ENCODE measurements at regions not wholly inside any gene's neighbourhood (a gene's known extent, or its start where the extent isn't known, plus 50 kb on each side); places are given as distances from the start of the nearest gene placed in this dataset.
A peak's percentile ranks its signal among the peaks of the same experiment; 100 is the strongest.
"Not testable (repeated sequence)": the region's sequence is repeated elsewhere in the genome, so short reads cannot be mapped to it uniquely, and the experiment has no call there.

DNA sequence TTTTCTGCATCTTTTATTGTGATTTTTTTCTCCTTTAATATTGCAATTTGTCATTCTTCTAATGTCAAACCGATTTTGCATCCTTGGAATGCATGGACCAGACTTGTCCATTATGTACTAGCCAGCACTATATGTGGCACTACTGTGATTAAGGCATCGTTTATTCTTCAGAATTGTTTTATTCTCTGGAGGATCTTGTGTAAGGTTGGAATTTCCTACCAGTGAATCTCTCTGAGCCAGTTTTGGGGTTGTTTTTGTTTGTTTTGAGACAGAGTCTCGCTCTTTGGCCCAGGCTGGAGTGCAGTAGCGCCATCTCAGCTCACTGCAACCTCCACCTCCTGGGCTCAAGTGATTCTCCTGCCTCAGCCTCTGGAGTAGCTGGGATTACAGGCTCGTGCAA, 58.5 kb downstream of the IGLL5 start:
- ATAC-seq (no peak), DNase-seq (ENCODE audit: low spot score) (no peak)

DNA sequence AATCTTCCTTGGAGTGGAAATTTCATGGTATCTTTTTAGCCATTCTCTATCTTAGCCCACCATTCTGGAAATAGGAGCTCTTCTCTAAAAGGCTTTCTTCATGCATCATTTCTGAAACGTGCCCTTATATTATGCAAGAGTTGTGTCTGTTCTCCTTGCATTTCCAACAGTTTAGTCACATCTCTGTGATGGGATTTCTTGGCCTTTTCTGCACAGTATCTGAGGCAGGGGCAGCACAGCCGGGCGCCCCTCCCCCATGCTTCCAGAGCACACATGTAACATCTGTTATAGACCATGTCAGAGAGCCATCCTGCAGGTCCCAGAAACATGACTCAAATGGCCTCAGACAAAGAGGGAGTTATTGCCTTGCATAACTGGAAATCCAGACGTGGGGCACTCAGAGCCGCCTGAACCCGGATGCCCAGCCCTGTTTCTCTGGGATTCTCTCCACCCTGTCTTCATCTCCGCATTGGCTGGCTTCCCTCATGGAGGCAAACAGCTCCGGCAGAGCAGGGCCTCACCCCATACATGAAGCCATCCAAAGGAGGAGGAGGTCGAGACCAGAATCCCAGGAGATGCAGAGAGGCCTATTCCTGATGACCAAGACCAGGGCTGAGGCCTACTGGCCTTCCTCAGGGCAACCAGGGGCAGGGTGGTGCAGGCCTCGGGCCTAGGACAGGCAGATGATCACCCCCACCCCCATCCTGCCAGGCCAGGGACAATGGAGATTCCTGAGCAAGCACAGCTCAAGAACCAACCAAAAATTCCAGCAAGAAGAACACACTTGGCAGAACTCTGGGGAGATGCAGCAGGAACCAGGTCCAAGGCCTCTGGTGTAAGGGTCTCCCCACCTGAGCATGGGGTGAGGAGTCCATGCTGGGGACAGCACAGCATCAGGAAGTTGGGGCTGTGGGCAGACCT, 61.3 kb downstream of the IGLL5 start:
- ATAC-seq (no peak), DNase-seq (ENCODE audit: low spot score) (peak; percentile 33)

DNA sequence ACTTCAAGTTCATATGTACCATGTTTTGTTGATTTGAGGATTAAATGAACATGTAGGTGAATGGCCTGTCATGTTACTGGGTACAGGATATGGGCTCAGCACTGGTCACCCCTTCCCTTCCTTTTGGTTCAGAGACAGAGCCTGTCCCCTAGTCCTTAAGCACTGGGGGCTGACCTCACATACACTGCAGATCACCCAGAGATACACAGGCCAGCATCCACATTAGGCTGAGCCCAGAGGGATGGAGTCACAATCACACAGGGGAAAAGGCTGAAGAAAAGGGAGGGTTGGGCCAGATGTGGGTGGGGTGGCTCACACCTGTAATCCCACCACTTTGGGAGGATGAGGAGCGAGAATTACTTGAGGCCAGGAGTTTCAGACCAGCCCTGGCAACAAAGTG, 62.3 kb downstream of the IGLL5 start:
- ATAC-seq (no peak), DNase-seq (ENCODE audit: low spot score) (no peak)

DNA sequence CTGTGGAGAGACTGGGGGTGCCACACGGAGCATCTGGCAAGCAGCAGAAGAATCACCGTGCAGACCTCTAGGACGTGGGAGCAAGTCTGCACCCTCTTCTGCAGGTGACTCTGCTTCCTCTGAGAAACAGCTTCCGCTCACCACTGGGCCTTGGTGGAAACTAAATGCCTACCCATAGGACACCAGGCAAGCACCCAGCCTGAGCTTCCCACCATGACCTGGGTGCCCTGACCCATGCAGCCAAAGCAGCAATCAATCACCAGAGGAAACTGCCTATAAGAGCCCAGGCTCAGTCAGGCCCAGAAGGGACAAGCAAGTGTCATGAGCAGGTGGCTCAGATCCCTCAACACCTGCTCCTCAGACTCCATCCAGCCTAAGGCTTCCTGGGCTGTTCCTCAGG, 63.4 kb downstream of the IGLL5 start:
- no peak for ATAC-seq
- DNase-seq (ENCODE audit: low spot score), result no peak

DNA sequence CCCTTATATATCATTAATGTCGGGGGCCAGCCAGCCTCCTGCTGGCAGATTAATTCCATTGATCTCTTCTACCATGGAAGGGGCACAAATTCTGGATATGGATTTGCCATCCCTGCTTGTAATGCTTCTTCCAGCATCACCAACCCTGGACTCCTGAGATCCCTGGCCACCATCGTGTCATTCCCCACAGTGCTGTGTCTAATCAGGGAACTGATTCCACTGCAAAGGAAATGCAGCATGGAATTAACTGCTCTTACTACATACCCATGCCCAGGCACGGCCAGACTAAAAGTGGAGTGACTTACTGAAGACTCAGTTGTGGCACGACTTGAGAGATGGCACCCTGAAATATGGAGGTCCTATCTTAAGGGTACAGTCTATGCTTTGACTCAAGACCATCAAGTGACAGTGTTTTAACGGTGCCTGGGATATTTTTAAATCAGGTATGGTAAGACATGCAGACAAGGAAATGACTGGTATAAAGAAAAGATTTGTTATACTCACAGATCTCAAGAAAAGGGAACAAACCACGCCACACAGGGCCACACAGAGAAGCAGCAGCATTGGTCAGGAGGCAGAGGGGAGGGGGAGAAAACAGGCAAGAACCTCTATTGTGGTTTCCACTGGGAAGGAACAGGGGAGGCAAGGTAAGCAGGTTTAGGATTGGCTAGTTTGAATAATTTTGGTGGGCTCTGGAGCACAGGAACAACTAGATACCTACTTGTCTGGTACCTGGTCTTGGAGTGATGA, 65.1 kb downstream of the IGLL5 start:
- ATAC-seq, result no peak
- no peak for DNase-seq (ENCODE audit: low spot score)

DNA sequence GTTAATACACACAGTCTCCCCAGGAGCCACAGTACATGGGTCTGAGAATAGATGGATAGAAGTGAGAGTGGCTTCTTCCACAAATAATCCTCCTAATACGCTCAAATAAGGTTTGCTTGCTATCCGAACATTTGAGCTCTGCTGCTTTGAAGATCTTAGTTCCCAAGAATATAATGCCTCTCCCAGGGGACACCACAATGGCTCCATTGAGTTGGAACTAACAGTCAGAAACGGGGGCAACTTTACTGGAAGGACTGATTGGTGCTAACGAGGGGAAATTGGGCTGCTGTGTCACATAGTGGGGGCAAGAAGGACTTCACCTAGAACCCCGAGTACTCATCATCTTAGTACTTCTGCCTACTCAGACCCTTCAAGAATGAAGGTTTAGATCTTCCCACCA, 66.2 kb downstream of the IGLL5 start:
- no peak for ATAC-seq
- DNase-seq (ENCODE audit: low spot score), result no peak

DNA sequence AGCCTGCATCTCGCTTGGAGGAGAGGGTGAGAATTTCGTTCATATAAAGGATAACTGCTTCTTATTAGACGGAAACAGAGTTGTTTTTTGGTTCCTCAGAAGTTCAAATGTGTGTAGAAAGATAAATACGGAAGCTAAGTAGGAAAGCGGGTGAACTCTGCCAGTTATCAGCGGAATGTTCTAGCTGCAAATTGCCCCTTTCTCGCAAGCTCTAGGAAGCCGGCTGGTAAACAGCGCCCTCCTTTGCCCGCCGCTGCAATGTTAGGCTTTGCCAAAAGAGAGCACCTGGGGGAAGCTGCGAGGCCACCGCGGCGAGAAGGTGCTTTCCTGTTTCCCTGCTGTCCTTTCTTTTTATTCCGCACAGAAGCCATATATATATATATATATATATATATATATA, 67.0 kb downstream of the IGLL5 start:
- ATAC-seq (no peak), DNase-seq (ENCODE audit: low spot score) (no peak)

DNA sequence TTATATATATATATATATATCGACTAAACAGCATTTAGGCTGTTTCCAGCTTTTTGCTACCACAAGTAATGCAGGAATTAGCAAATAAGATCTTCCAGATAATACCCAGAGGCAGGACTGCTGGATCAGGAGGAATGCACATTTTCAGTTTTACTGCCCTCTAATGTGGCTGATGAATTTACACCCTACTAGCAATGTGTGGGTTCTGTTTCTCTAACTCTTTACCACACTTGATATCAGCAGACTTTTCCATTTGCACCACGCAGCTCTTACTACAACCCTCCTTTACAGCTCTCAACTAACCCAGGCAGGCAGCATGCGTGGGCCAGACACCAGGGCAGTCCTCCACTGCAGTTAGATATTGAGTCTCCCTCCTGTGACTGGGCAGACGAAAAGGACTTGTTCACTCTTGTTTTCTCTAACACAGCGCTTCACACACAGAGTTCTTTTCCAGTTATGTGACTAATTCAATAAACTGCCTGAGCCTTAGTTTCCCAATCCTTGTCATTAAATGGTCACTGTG, 67.7 kb downstream of the IGLL5 start:
- no peak for ATAC-seq
- DNase-seq (ENCODE audit: low spot score), result no peak

DNA sequence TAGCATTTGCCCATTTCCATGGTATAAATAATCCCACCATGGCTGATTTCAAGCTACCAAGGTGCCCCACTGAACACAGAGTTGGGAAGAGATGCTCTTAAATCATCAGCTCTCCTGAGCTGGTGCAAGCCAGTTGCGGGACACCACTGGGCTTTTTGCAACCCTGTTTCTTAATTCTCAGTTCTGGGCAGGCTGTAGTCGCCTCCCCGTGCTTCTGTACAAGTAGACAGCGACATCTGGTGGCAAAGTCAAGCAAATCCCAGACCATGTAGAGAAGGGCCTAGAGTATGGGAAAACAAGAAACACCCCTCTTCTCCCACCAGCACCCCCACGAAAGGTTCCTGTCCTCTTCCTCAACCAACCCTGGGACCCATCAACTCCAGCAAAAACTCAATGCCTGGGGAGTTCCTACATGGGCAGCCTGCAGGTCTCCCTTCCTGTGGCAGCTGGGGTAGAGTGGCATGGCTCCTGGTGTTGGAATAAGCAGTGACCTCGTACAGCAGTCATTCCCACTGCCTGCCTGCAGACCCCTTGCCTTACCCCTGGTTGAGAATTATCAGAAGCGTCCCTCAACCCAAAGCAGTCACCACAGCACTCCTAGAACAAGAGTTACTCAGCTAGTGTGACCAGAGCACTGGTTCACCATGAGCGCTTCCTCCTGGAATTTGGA, 68.4 kb downstream of the IGLL5 start:
- DNase-seq (ENCODE audit: low spot score), result peak; percentile 63

DNA sequence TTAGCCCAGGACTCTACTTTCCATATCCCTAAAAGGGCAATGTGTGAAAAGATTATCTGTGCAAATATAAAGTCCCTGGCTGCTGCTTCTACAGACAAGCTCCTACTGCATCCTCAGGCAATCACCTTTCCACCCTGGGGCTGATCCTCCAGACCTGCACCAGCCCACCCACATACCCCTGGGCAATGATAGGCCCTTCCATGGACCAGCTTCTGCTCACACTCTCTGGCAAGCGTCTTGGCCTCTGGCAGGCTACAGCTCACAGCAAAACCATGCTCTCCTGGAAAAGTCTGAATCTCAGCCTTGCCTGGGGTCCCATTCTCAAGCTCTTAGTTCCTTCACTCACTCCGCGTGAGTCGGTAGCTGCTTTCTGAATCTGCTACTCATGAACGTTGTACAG, 69.5 kb downstream of the IGLL5 start:
- DNase-seq (ENCODE audit: low spot score), result no peak
- no peak for ATAC-seq

More for the DNA sequence above, 68.4 kb downstream of the IGLL5 start:
- peak; percentile 85 for ATAC-seq

DNA sequence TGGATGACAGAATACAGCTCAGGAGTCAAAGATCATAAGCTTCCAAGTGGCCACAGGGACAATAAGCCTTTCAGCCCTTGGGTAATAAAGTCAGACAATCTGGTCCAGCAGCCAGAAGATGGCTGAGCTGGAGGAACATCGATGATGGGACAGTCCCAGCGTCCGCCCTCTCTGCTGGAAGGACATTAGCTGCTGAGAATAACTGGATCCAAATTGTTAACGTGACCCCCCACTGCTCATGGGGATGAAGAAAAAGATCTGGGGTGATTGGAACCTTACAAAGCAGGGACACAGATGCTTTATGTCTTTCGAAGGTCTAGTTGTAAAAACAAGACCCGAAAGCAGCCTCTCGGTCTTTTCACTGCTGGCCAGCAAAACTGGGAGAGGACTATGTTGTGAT, 71.0 kb downstream of the IGLL5 start:
- ATAC-seq, result no peak
- DNase-seq (ENCODE audit: low spot score), result no peak

DNA sequence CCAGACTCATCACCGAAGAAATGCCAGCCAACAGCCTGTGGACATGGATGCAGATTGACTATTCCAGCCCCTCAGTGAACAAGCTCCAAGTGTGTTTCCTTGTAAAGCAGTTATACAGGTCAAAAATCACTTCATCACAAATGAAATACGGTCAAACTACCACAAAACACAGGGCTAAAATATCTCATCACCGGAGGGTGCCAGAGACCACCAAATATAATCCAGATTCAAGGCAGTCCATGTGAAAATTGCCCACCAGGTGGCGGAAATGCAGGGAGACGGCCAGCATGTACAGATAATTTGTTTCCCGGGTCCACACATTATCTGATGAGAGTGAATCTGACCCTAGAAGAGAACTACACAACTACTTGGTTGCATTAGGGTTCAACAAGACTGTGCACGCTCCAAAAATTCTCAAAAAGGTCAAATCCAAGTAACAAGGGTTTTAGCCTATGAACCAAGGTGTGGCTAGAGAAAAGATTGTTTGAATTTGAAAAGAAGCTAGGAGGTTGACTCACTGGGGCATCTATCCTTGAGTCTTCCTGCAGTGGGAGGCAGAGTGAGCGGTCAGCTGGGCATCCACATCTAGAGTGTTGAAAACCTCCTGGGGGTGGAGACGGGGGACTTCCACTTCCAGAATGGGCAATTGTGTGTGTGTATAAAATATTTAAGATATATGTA, 71.7 kb downstream of the IGLL5 start:
- DNase-seq (ENCODE audit: low spot score) (peak; percentile 79), ATAC-seq (peak; percentile 84)

DNA sequence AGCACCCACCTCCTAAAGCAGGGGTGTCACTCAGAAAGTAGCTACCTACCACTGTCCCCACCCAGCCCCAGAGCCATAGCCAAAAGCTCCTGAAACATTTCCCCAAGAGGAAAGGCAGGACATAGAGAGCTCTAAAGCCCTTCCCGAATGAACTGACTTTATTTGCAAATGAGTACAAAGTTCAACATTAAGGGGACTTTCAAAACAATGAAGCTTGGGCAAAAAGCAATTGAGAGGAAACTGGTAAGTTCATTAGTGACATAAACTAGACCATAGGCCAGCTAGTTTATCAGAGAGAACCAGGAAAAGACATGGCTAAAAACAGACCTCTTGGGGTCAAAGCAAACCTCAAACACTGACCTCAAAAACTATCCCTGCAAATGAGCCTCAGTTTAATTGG, 72.7 kb downstream of the IGLL5 start:
- DNase-seq (ENCODE audit: low spot score), result no peak
- ATAC-seq, result peak; percentile 70

DNA sequence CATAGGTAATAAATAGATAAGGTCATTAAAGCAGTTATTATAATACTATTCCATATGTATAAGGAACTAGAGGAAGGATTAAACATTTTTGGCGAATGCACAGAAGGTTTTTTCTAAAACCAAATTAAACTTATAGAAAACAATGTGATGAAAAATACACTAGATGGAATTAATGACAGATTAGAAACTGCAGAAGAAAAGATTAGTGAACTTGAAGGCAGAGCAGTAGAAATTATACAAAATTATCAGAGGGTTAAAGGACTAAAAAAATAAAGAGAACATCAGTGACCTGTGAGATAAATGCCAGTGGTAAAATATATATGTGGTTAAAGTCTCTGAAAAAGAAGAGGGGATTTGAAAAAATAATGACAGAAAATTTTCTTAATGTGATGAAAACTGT, 74.0 kb downstream of the IGLL5 start:
- DNase-seq (ENCODE audit: low spot score), result no peak
- ATAC-seq, result no peak

DNA sequence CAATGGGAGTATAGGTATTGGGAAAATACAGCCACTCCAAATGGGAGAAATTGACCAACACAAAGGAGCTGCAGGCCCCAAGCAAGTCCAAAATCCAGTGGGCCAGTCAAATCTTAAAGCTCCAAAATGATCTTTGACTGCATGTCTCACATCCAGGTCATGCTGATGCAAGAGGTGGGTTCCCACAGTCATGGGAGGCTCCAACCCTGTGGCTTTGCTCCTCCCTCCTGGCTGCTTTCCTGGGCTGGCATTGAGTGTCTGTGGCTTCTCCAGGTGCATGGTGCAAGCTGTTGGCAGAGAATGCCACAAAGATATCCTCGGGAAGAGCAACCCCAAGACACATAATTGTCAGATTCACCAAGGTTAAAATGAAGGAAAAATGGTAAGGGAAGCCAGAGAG, 80.8 kb downstream of the IGLL5 start:
- DNase-seq (ENCODE audit: low spot score), result peak; percentile 95
- ATAC-seq, result peak; percentile 100

DNA sequence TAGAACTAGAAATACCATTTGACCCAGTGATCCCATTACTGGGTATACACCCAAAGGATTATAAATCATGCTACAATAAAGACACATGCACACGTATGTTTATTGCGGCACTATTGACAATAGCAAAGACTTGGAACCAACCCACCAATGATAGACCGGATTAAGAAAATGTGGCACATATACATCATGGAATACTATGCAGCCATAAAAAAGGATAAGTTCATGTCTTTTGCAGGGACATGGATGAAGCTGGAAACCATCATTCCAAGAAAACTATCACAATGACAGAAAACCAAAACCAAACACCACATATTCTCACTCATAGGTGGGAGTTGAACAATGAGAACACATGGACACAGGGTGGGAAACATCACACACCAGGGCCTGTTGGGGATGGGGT, 85.0 kb downstream of the IGLL5 start:
- DNase-seq (ENCODE audit: low spot score); ATAC-seq: not testable (repeated sequence)

DNA sequence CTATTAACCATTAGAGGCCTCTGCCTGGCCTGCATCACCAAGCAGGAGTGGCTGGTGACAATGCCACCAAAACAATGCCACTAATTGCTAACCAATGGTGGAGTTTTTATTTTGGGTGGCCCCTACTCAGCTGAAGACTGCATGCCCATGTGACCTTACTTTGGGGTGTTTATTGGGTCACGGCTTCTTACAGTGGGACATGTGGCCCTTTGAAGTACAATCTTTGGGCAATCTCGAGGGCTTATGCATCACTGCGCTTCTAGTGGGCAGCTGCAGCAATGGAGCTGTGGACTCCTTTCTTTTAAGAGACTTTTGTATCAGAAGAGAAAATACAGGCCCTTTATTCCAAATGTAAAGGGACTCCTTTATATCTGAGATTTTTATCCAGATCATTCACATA, 85.7 kb downstream of the IGLL5 start:
- ATAC-seq (no peak), DNase-seq (ENCODE audit: low spot score) (no peak)

DNA sequence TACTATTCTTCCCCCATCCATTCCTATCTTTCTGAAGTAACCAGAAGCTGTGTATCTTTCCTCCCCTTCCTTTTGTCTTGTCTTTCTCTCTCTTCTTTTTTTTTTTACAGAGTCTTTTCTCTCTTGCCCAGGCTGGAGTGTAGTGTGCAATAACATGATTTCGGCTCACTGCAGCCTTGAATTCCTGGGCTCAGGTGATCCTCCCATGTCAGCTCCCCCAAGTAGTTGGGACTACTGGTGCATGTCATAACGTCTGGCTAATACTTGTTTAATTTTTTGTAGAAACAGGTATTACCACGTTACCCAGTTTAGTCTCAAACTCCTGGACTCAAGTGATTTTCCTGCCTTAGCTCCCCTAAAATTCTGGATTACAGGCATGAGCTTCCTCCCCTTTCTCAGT, 86.5 kb downstream of the IGLL5 start:
- peak; percentile 9 for ATAC-seq

DNA sequence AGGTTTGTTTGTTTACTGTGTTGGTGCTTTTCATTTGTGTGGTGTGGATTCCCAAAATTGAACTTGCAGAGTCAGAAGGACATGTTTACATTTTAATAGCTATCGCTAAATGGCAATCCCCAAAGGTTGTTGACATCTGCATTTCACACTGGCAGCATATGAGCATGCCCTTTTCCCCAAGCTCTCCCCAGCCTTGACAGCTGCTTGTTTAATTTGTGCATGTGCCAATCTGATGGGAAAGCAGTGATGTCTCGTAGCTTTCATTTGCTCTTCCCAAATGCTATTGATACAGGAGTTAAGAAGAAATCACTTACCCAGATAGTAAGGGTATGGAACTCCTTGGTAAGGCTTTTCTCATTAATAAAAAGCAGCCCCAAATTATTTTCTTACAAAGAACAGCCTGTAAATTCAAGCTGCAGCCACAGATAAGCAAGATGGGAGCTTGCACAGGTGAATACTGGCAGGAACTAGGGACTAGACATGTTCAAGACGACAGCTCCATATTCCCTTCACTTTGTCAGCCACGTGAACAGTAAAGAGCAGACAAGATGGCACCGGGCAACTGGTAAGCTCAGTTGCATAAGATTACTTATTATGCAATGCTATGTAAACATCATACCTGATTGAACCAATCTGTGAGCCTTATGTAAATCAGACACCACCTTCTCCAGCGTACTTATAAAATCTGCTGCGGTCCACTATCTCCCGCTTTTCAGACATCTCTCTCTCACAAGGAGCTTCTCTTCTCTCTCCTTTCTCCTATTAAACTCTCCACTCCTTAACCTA, 87.4 kb downstream of the IGLL5 start:
- peak; percentile 73 for DNase-seq (ENCODE audit: low spot score)
- ATAC-seq, result peak; percentile 90

More for the DNA sequence above, 86.5 kb downstream of the IGLL5 start:
- no peak for DNase-seq (ENCODE audit: low spot score)
